GM18511 (cell line): ENCODE measurements at regions not wholly inside any gene's neighbourhood (a gene's known extent, or its start where the extent isn't known, plus 50 kb on each side); places are given as distances from the start of the nearest gene placed in this dataset.

ENCODE experiments used
- ATAC-seq: cut with Tn5 transposase; IDR thresholded peaks from one replicate; pipeline ENCODE4 v1.9.1; 2021; ENCODE audit warnings: mild to moderate bottlenecking, moderate library complexity; ENCODE audit not compliant: unreplicated experiment

- no peak for ATAC-seq
Measured at GRCh38 chr5:74075501-74076484, 449.8 kb downstream of the ARHGEF28 start.

DNA sequence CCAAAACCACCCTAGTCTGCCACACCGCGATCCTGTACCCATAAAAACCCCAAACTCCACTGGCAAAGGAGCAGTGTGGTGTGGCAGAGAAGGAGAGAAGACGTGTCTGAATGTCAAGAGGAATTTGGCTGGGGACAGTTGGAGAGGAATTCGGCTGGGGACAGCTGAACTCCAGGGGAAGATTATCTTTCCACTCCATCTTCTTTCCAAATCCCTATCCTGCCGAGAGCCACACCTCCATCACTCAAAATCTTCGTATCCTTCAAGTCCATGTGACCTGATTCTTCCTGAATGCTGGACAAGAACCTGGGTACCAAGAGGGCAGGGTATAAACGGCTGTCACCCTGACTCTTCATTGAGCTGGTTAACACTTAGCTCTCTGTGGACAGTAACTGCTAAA is 448.1 kb downstream of the ARHGEF28 start:
- no peak for ATAC-seq

- no peak for ATAC-seq
Measured at GRCh38 chr5:74073257-74073656, 447.3 kb downstream of the ARHGEF28 start.

DNA sequence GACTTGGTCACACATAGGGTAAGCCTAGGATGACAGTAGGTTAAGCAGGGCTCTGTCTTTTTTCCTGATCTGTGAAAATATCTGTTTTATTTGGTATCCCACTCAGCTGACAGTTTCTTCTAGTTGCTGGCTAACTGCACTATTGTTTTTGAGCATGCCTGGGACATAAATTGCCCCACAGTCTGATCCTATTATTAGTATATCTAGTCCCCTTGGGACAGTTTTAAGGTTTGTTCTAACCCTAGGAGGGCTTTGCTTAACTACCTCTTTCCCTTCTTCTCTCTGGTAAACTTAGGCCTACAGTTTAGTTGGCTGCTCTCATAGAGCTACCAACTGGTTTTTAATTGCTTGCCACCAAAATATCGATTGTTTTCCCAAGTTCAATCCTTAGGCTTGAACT is 446.6 kb downstream of the ARHGEF28 start:
- ATAC-seq, result no peak

GRCh38 chr5:74070766-74071165 is 444.8 kb downstream of the ARHGEF28 start:
- no peak for ATAC-seq

GRCh38 chr5:74069741-74070140 is 443.7 kb downstream of the ARHGEF28 start:
- ATAC-seq, result no peak

DNA sequence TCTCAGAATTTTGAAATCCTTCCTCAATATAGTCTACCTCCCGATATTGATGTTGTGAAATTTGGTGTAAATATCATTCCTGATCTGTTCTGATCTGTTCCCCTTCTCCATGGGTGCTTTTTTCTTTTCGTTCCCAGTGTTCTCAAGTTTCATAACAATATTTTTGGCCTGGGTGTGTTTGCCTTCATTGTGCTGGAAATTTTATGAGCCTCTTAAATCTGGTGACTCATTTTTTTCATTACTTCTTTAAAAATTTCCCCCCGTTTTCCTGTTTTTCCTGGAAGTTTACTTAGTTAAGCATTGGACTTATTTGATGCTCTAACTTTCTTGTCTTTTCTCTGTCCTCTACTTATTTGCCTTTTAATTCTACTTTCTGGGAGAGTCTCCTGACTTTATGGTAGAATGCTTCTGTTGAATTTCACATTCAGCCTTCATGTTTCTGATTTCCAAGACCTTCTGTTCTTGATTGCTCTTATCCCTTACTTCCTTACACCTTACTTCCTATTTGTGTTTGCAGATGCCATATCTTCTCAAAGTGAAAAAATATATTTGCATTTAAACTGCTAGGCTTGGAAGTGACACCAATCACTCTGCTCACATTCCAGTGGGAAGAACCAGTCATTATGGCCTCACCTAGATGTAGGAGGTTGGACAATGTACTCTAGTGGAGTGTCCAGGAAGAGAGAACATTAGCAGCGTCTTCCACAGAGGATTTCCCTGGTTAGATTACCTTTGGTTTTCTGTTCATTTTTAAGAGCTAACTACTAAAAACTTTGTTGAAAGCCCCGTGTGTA is 441.9 kb downstream of the ARHGEF28 start:
- ATAC-seq, result no peak

- no peak for ATAC-seq
Measured at GRCh38 chr5:74064911-74065310, 438.9 kb downstream of the ARHGEF28 start.

DNA sequence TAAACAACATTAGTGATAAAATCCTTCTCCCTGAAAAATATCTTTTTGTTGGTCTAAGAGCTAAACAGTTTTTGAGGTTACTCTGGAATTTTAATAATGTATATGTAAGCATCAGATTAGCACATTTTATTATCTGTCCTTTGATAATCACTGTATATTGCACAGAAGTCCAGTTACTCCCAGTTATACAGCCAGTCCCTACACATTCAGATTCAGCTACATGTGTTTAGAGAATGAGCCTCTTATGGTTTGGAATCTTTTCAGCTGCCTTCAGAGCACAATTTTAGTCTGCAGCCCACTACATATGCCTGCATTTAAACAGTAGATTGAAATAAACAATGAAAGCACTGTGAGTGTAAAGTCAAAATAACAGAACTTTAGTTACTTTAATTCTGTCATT is 438.2 kb downstream of the ARHGEF28 start:
- ATAC-seq, result no peak

GRCh38 chr5:74063821-74064220 is 437.8 kb downstream of the ARHGEF28 start:
- no peak for ATAC-seq

DNA sequence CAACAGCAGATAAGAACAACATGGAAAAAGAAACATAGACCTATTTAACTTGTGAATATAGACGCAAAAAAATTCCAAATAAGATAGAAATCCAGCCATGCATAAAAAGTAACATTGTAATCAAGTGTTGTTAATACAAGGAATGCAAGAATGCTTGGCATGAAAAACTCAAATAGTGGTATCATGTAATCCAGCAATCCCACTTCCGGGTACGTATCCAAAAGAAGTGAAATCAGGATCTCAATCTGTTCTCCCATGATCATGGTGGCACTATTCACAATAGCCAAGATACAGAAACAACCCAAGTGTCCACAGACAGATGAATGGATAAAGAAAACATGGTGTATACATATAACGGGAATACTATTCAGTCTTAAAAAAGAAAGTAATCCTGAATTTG is 437.4 kb downstream of the ARHGEF28 start:
- no peak for ATAC-seq

GRCh38 chr5:74061292-74061691 is 435.3 kb downstream of the ARHGEF28 start:
- no peak for ATAC-seq

GRCh38 chr5:74059706-74060105 is 433.7 kb downstream of the ARHGEF28 start:
- ATAC-seq, result no peak

- no peak for ATAC-seq
Measured at GRCh38 chr5:74056789-74057164, 430.8 kb downstream of the ARHGEF28 start.

DNA sequence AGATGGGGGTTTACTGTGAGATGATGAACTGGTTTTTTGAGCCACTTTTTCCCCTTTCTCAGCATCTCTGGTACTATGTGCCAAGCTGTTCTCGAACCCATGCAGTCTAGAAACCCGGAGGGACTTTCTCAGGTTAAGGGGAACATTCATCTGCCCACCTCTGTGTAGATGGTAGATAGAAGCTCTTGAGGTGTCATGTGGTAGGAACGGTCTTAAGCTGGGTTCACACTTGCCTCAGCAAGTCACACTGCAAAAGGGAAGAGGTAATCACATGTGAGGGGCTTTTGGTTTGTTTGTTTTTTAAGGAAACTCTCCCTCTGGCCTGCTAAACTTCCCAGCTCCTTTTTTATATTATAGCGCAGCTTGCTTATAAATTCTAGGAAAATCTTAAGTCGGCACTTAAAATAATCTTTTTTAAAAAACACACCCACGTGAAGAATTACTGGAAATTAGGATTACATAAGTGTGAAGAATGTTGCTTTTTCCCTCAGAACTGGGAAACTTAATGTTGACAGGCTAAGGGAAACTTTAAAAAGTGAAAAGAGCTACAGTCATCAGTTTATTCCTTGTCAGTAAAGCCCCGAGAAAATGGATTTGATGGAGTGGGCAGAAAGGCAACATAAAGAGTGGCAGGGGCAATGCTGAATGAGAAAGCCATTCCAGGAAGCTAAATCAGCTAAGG is 430.3 kb downstream of the ARHGEF28 start:
- no peak for ATAC-seq

DNA sequence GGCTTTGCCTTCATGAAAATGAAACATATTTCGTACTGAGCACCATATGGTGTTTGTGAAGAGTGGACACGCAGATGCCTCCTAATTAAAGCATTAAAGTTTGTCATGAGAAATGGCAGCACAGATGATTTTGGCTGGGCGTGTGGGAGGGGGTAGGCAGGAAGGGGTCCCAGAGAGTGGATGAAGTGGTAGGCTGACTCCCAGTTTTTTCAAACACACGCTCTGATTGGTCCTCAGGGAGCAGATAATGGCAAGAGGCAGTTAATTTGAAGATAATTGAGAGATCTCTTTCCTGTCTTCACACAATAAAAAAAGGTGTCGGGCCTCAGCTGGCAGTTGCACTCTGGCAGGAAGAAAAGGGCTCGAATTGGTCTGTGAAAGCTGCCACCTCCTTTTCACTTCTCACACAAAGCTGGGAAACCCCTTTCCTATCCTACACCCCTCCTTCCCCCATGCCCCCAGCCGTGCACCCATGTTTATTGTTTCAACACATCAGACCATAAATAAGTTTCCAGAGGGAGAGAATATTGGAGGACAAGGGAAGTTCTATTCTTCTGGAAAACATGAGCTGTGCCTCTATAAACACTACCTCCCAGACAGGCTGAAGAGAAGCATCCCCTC is 429.6 kb downstream of the ARHGEF28 start:
- ATAC-seq, result no peak

DNA sequence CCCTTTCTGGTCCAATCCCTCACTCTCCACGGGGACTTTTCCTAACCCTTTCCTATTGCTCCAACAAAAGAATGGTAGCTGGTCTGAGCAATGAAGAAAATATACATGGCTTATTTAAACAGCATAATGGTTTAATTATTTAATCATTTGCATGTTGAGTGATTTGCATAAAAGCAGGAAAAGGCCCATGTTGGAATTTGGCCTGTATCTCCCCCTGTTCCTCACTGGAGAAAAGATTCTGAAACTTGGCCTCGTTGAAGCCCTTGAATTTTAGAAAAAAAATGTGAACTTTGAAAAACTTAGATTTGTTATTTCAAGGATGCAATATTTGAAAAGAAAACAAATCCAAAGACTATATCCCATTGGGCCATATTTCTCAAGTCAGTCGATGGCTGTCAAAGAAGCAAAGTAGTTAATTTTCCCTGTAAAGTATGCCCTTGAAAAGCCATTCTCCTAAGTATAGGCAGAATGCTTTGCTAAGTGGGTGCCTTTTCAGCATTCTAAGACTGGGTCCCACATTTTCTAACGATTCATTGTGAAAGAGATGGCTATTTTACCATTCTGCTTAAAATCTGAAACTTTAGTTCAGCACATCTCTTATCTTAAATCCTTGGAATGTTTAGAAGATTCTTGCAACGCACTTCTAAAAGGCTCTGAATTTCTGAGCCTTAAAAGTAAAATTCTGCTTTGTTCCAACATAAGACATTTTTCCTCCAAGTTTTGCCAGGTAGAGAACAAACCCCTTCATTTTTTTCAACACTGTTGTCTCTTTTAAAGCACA is 428.8 kb downstream of the ARHGEF28 start:
- ATAC-seq, result no peak

- no peak for ATAC-seq
Measured at GRCh38 chr5:74054139-74054538, 428.1 kb downstream of the ARHGEF28 start.

DNA sequence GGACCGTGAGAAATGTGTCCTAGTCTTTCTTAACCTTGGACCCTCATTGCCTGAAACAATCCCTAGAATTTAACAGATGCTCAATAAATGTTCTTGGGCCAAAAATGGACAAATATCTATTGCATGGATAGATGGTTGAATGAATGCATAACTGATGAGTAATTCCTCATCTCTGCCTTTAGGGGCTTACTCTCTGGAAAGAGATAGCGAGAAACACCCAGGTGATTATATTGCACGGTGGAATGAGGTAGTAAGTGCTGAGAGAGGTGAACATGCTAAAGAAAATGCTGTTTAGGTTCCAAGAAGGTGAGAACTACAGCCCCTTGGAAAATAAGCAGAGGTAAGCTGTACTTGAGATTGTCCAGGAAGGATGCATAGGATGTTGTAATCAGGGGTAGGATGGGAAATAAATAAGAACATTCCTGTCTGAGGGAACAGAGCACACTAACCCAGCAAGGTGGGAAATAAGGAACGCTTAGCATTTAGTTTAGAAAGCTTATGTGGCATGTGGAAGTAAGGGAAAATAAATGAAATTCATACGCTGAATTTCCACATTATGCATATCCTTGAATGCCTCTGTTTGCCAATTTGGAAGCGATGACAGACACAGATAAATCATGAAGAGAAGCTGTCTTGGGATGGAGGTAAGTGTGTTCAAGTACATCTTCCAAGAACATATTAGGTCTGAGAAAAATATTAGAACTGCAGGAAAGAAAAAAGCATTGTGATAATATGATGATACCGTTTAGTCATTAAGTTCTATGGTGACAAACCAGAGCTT is 426.6 kb downstream of the ARHGEF28 start:
- ATAC-seq, result no peak
